ENCODE measurements at regions not wholly inside any gene's neighbourhood (a gene's known extent, or its start where the extent isn't known, plus 50 kb on each side); places are given as distances from the start of the nearest gene placed in this dataset.

DNA sequence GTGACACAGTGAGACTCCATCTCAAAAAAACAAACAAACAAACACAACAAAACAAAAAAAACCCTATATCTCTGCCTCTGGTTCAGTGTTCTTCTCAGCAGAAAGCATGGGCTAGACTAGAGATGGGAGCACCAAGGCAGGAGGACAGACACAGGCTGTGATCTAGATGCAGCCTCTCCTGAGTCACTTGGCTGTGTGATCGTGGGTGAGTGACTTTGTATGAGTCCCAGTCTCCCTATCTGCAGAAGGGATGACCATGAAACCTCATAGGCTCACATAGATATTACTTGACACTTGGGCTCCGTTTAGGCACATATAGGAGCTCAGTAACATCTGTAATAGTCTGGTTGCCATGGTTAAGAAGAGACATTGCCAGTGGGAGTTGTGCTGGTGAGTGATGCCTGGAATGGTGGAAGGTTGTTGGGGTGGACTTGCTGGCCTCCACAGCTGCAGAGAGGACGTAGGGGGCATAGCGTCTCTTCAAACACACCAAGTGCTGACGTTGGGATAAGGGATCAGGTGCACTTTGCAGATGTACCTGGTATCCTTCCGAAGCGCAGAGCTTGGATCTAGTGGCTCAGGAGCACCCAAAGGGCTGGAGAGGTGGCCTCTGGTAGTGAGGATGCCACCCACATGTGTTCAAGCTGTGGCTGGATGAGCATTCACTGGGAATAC is 318.9 kb upstream of the HS6ST1 start:
- Histone ChIP-seq H4K20me1 (ENCODE audit: control insufficient read depth, extremely low read depth, insufficient read depth, low read length) (no peaks in the 10 kb centered on the region), H3K9ac (ENCODE audit: control insufficient read depth, extremely low read depth, insufficient read depth, low read length) (no peak overlapping the region), H3K36me3 (ENCODE audit: control insufficient read depth in 2 of 2, extremely low read depth in 1 of 2, insufficient read depth in 2 of 2, low read length in 2 of 2) (no peaks in the 10 kb centered on the region), H3K4me1 (ENCODE audit: control insufficient read depth, extremely low read depth, insufficient read depth, low read length) (no peaks in the 10 kb centered on the region), H2AFZ (ENCODE audit: control insufficient read depth, low read length) (no peak overlapping the region), H3K4me3 (ENCODE audit: control insufficient read depth in 2 of 3, extremely low read depth in 1 of 3, insufficient read depth in 2 of 3, low read depth in 1 of 3, low read length in 3 of 3) (no peak overlapping the region), H3K27ac (ENCODE audit: control insufficient read depth, insufficient read depth, low read length) (no peak overlapping the region), H3K9me1 (ENCODE audit: control insufficient read depth, extremely low read depth, insufficient read depth, low read length) (no peaks in the 10 kb centered on the region), H3K79me2 (ENCODE audit: control insufficient read depth, insufficient read depth, low read length) (no peaks in the 10 kb centered on the region), H3K4me2 (ENCODE audit: control insufficient read depth, extremely low read depth, insufficient read depth, low read depth, low read length) (no peak overlapping the region), H3K27me3 (ENCODE audit: control insufficient read depth, extremely low read depth, insufficient read depth, low read length) (no peaks in the 10 kb centered on the region), H3K9me3 (ENCODE audit: control insufficient read depth, low read depth, low read length) (no peaks in the 10 kb centered on the region)
- dilution Hi-C loops (cut with MboI; ENCODE audit: extremely low pct_ligation_motif_present, low sequenced_read_pairs) = no loop called here
- DNase-seq (ENCODE audit: low read depth, low spot score) (no peak), FAIRE-seq (no peak)
- TF ChIP-seq, protein P1, sequence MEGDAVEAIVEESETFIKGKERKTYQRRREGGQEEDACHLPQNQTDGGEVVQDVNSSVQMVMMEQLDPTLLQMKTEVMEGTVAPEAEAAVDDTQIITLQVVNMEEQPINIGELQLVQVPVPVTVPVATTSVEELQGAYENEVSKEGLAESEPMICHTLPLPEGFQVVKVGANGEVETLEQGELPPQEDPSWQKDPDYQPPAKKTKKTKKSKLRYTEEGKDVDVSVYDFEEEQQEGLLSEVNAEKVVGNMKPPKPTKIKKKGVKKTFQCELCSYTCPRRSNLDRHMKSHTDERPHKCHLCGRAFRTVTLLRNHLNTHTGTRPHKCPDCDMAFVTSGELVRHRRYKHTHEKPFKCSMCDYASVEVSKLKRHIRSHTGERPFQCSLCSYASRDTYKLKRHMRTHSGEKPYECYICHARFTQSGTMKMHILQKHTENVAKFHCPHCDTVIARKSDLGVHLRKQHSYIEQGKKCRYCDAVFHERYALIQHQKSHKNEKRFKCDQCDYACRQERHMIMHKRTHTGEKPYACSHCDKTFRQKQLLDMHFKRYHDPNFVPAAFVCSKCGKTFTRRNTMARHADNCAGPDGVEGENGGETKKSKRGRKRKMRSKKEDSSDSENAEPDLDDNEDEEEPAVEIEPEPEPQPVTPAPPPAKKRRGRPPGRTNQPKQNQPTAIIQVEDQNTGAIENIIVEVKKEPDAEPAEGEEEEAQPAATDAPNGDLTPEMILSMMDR (optimal IDR thresholded peaks at IDR 0.05 in 1 of 3, IDR thresholded peaks at IDR 0.05 in 1 of 3, conservative IDR thresholded peaks at IDR 0.05 in 1 of 3; ENCODE audit: extremely low read depth in 1 of 3, insufficient read depth in 2 of 3, low read length in 3 of 3) = no peak
- no peak for TF ChIP-seq EZH2 (IDR thresholded peaks at IDR 0.05; ENCODE audit: low read length)

DNA sequence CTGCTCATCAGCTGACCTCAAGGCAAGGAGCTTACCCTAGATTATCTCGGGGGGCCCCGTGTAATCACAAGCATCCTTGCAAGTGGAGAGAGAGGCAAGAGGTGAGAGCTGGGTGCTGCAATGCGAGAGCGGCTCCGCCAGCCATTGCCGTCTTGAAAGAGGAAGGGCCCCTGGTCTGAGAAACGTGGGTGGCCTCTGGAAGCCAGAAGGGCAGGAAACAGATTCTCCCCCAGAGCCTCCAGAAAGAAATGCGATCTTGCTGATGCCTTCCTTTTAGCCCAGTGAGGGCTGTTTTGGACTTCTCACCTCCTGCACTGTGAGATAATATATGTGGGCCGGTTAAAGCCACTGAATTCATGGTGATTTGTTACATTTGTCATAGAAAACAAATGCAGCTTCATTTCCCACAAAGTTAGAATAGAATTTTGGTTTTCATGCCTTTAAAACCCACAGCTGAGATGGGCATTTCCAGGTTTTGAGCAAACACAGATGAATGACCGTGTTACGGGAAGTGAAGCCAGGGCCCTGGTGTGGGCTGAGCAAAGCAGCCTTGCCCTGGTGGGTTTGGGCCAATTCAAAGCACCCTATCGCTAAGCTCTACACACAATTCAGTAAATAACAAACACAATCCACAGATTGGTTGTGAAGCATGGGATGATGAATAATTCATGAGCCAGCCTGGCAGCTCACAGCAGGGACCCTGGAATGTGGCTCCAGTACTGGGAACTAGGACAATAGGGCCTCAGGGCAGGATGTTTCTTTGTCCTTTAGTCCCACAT is 319.9 kb upstream of the HS6ST1 start:
- Histone ChIP-seq H3K4me2 (ENCODE audit: control insufficient read depth, extremely low read depth, insufficient read depth, low read depth, low read length) (no peak overlapping the region), H2AFZ (ENCODE audit: control insufficient read depth, low read length) (no peak overlapping the region), H3K9me3 (ENCODE audit: control insufficient read depth, low read depth, low read length) (no peaks in the 10 kb centered on the region), H3K36me3 (ENCODE audit: control insufficient read depth in 2 of 2, extremely low read depth in 1 of 2, insufficient read depth in 2 of 2, low read length in 2 of 2) (no peaks in the 10 kb centered on the region), H3K4me3 (ENCODE audit: control insufficient read depth in 2 of 3, extremely low read depth in 1 of 3, insufficient read depth in 2 of 3, low read depth in 1 of 3, low read length in 3 of 3) (no peak overlapping the region), H3K9ac (ENCODE audit: control insufficient read depth, extremely low read depth, insufficient read depth, low read length) (no peak overlapping the region), H3K4me1 (ENCODE audit: control insufficient read depth, extremely low read depth, insufficient read depth, low read length) (no peaks in the 10 kb centered on the region), H3K27ac (ENCODE audit: control insufficient read depth, insufficient read depth, low read length) (no peak overlapping the region), H3K27me3 (ENCODE audit: control insufficient read depth, extremely low read depth, insufficient read depth, low read length) (no peaks in the 10 kb centered on the region), H4K20me1 (ENCODE audit: control insufficient read depth, extremely low read depth, insufficient read depth, low read length) (no peaks in the 10 kb centered on the region), H3K79me2 (ENCODE audit: control insufficient read depth, insufficient read depth, low read length) (no peaks in the 10 kb centered on the region), H3K9me1 (ENCODE audit: control insufficient read depth, extremely low read depth, insufficient read depth, low read length) (no peaks in the 10 kb centered on the region)
- dilution Hi-C loops (cut with MboI; ENCODE audit: extremely low pct_ligation_motif_present, low sequenced_read_pairs) = no loop called here
- no peak for TF ChIP-seq EZH2 (IDR thresholded peaks at IDR 0.05; ENCODE audit: low read length)
- TF ChIP-seq, protein P1 (optimal IDR thresholded peaks at IDR 0.05 in 1 of 3, IDR thresholded peaks at IDR 0.05 in 1 of 3, conservative IDR thresholded peaks at IDR 0.05 in 1 of 3; ENCODE audit: extremely low read depth in 1 of 3, insufficient read depth in 2 of 3, low read length in 3 of 3) = no peak
- DNase-seq (ENCODE audit: low read depth, low spot score) = no peak
- no peak for FAIRE-seq
